Peyer's patch (tissue), 4 donors: ENCODE measurements at regions not wholly inside any gene's neighbourhood (a gene's known extent, or its start where the extent isn't known, plus 50 kb on each side); places are given as distances from the start of the nearest gene placed in this dataset.

Experiments used
- DNase-seq, 3 donors: peaks; one replicate each; pipeline ENCODE4 v3.0.0-alpha.2; 2017 to 2019
- H3K27ac ChIP-seq, 4 donors: fragments of 200-600 bp; sonication (generic); one replicate each; pipeline ENCODE4 v1.5.1; 2016 to 2019
- H3K27me3 ChIP-seq, 2 donors: fragments of 200-600 bp; sonication (generic); one replicate each; pipeline ENCODE4 v1.5.1; 2019
- H3K36me3 ChIP-seq, 3 donors: fragments of 200-600 bp; sonication (generic); one replicate each; pipeline ENCODE4 v1.5.1; 2016 to 2019
- H3K4me1 ChIP-seq, 4 donors: fragments of 200-600 bp; sonication (generic); one replicate each; pipeline ENCODE4 v1.5.1; 2016 to 2019
- H3K4me3 ChIP-seq, 4 donors: fragments of 200-600 bp; sonication (generic); 1 replicate in 3 of 4; 2 replicates in 1 of 4; pipeline ENCODE4 v1.5.1; 2016 to 2019; ENCODE audit warnings: mild to moderate bottlenecking in 1 of 4
- H3K9me3 ChIP-seq, 4 donors: fragments of 200-600 bp; sonication (generic); one replicate each; pipeline ENCODE4 v1.5.1; 2016 to 2019; ENCODE audit warnings: mild to moderate bottlenecking in 1 of 4
- POLR2A ChIP-seq, 2 donors: fragments of 450-650 bp; IDR thresholded peaks; one replicate each; pipeline ENCODE4 v1.5.1; 2017; ENCODE audit warnings: antibody characterized with exemption in 2 of 2, mild to moderate bottlenecking in 2 of 2, moderate library complexity in 2 of 2
- TF ChIP-seq, protein P1 (sequence below), 6 experiments: fragments of 450-650 bp in 4 of 6; fragments of 200-600 bp in 2 of 6; sonication (generic) in 1 of 6; IDR thresholded peaks; one replicate each; pipeline ENCODE4 v1.5.1; 2017 to 2019; ENCODE audit warnings: antibody characterized with exemption in 6 of 6, mild to moderate bottlenecking in 3 of 6, moderate library complexity in 1 of 6

GRCh38 chr3:195012571-195012970 is 258.4 kb downstream of the XXYLT1 start:
- H3K27me3 ChIP-seq, result no peaks in the 10 kb centered on the region
- no peaks in the 10 kb centered on the region for H3K4me1 ChIP-seq
- DNase-seq, result peak in 1 of 3 donors; percentile 14
- H3K9me3 ChIP-seq, result no peaks in the 10 kb centered on the region
- H3K27ac ChIP-seq, result no peak overlapping the region
- no peak for TF ChIP-seq POLR2A (IDR thresholded peaks at IDR 0.05)
- TF ChIP-seq, protein P1, sequence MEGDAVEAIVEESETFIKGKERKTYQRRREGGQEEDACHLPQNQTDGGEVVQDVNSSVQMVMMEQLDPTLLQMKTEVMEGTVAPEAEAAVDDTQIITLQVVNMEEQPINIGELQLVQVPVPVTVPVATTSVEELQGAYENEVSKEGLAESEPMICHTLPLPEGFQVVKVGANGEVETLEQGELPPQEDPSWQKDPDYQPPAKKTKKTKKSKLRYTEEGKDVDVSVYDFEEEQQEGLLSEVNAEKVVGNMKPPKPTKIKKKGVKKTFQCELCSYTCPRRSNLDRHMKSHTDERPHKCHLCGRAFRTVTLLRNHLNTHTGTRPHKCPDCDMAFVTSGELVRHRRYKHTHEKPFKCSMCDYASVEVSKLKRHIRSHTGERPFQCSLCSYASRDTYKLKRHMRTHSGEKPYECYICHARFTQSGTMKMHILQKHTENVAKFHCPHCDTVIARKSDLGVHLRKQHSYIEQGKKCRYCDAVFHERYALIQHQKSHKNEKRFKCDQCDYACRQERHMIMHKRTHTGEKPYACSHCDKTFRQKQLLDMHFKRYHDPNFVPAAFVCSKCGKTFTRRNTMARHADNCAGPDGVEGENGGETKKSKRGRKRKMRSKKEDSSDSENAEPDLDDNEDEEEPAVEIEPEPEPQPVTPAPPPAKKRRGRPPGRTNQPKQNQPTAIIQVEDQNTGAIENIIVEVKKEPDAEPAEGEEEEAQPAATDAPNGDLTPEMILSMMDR (IDR thresholded peaks at IDR 0.05), result no peak
- H3K36me3 ChIP-seq, result no peaks in the 10 kb centered on the region
- no peak overlapping the region for H3K4me3 ChIP-seq

GRCh38 chr3:195013411-195014361 is 257.3 kb downstream of the XXYLT1 start:
- H3K4me1 ChIP-seq, result no peaks in the 10 kb centered on the region
- H3K36me3 ChIP-seq, result no peaks in the 10 kb centered on the region
- H3K27me3 ChIP-seq, result no peaks in the 10 kb centered on the region
- H3K9me3 ChIP-seq, result no peaks in the 10 kb centered on the region
- DNase-seq, result peak in 1 of 3 donors; percentile 41
- H3K27ac ChIP-seq, result no peak overlapping the region
- no peak for TF ChIP-seq POLR2A (IDR thresholded peaks at IDR 0.05)
- TF ChIP-seq, protein P1 (IDR thresholded peaks at IDR 0.05), result no peak
- H3K4me3 ChIP-seq, result no peak overlapping the region

GRCh38 chr3:195015021-195015420 is 255.9 kb downstream of the XXYLT1 start:
- H3K4me1 ChIP-seq, result no peaks in the 10 kb centered on the region
- no peaks in the 10 kb centered on the region for H3K9me3 ChIP-seq
- H3K27ac ChIP-seq, result no peak overlapping the region
- TF ChIP-seq POLR2A (IDR thresholded peaks at IDR 0.05), result no peak
- TF ChIP-seq, protein P1 (IDR thresholded peaks at IDR 0.05), result no peak
- no peak overlapping the region for H3K4me3 ChIP-seq
- no peaks in the 10 kb centered on the region for H3K36me3 ChIP-seq
- no peaks in the 10 kb centered on the region for H3K27me3 ChIP-seq
- peak in 1 of 3 donors; percentile 19 for DNase-seq

DNA sequence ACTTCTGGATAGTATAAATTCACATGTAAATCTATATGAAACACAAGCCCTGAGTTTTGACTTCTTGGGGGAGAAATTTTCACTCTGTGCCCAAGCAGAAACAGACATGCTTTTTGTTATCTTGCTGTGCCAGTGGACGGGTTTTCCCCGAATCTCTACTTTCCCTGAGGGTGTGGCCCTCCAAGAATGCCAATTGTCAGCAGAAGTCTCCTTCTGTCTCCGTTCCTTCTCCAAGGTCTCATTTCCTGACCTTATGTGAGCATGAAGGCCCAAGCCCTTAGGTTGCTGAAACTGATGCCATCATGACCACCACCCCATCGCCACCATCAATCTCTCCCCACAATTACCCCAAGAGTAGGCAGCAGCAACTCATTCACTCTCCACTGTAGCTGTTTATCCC is 253.8 kb downstream of the XXYLT1 start:
- TF ChIP-seq, protein P1 (IDR thresholded peaks at IDR 0.05), result no peak
- no peak for TF ChIP-seq POLR2A (IDR thresholded peaks at IDR 0.05)
- no peaks in the 10 kb centered on the region for H3K36me3 ChIP-seq
- no peaks in the 10 kb centered on the region for H3K9me3 ChIP-seq
- H3K27ac ChIP-seq, result no peak overlapping the region
- H3K4me1 ChIP-seq, result no peaks in the 10 kb centered on the region
- peak in 1 of 3 donors; percentile 18 for DNase-seq
- H3K4me3 ChIP-seq, result no peak overlapping the region
- no peaks in the 10 kb centered on the region for H3K27me3 ChIP-seq
